ENCODE measurements at regions not wholly inside any gene's neighbourhood (a gene's known extent, or its start where the extent isn't known, plus 50 kb on each side); places are given as distances from the start of the nearest gene placed in this dataset.

GRCh38 chr10:63700631-63701156 lies 179.5 kb downstream of the REEP3 start:
- H3K27ac ChIP-seq, result peak overlapping the region; percentile 79
- no peak for TF ChIP-seq CTCF (conservative IDR thresholded peaks at IDR 0.05)

GRCh38 chr10:63702092-63702491 lies 180.9 kb downstream of the REEP3 start:
- TF ChIP-seq CTCF (conservative IDR thresholded peaks at IDR 0.05), result no peak
- peak overlapping the region; percentile 79 for H3K27ac ChIP-seq

DNA sequence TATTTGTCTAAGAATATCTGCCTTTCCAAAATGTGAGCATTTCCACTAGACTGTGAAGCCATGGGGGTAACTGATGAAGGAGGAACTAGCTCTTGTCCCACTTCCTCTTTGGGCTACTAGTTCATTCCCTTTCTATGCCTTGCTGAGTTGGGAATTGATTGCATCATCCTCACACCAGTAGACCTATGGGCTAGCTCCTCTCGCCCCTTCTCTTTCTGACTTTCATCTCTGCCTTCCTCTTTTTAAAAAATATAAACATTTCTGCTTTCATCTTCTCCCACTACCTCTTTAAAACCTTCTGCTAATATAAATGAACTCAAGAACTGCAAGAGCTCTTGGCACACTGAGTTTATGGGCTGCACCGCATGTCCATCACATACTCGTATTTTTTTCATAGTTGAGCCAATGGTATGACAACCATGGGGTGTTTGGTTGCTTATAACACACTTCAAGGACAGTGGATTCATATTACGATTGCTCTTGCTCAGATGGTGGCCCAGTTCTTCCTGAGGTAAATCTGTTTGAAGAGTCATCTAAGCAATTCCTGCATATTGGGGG lies 182.0 kb downstream of the REEP3 start:
- no peak for TF ChIP-seq CTCF (conservative IDR thresholded peaks at IDR 0.05)
- peak overlapping the region; percentile 79 for H3K27ac ChIP-seq

- H3K27ac ChIP-seq, result peak overlapping the region; percentile 79
- TF ChIP-seq CTCF (conservative IDR thresholded peaks at IDR 0.05), result no peak
Observed at GRCh38 chr10:63703740-63704345, 182.6 kb downstream of the REEP3 start.

- TF ChIP-seq CTCF (conservative IDR thresholded peaks at IDR 0.05), result no peak
- H3K27ac ChIP-seq, result no peak overlapping the region
Observed at GRCh38 chr10:63707254-63707910, 186.2 kb downstream of the REEP3 start.

DNA sequence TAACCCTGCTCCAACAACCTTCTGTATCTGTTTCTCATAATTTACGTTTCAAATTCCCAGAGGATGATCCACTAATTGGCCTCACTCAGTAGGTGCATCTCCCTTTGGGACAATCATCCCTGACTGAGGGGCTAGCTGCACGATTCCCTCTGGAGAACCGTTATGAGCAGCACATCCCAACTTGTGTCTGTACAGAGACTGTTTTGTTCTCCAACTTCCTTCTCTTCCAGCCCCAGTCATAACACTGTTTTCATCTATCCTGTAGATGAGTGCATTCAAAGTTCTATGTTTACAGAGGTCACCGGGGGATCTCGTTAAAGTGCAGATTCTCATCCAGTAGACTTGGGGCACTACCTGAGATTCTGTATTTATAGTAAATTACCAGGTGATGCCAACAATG lies 187.2 kb downstream of the REEP3 start:
- no peak for TF ChIP-seq CTCF (conservative IDR thresholded peaks at IDR 0.05)
- no peak overlapping the region for H3K27ac ChIP-seq

DNA sequence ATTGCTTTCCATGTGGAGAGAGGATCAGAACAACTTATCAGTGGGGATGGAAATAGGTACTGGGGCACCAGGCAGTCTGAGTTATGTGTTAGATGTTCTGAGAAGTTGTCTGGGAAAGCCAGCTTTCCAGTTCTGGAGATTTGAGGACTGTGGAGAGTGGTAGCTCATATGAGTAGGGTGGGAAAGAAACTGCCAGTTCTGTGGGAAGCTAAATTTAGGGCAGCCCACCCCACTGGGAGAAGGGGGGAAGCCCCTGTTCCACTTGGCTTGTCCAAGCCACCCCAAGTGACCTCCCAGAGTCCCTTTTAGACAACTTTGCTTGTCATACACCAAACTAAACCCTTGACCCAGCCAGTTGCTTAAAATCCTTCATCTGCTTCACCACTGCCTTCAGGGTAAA lies 189.5 kb downstream of the REEP3 start:
- TF ChIP-seq CTCF (conservative IDR thresholded peaks at IDR 0.05), result no peak
- peak overlapping the region; percentile 93 for H3K27ac ChIP-seq
